ENCODE measurements at regions not wholly inside any gene's neighbourhood (a gene's known extent, or its start where the extent isn't known, plus 50 kb on each side); places are given as distances from the start of the nearest gene placed in this dataset.
"Not testable (repeated sequence)": the region's sequence is repeated elsewhere in the genome, so short reads cannot be mapped to it uniquely, and the experiment has no call there.

DNA sequence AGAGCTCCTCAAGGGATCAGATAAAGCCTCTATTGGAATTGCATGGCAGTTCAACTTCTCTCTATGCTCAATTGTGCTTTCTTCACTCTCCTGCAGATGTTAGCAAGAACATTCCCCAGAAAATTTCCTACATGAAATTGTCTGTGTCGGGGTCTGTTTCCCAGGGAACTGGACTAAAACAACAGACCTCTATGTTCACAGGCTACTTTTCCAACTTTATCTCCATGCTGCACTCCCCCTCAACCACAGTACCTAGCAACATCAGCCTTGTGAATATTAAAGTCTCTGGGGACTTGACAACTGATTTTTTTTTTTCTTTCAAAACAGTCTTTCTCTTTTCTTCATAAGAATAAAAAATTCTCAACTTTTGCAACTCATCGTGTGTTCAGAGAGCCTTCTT is 1470.8 kb upstream of the ADGRL3 start:
- TF ChIP-seq, protein P1, sequence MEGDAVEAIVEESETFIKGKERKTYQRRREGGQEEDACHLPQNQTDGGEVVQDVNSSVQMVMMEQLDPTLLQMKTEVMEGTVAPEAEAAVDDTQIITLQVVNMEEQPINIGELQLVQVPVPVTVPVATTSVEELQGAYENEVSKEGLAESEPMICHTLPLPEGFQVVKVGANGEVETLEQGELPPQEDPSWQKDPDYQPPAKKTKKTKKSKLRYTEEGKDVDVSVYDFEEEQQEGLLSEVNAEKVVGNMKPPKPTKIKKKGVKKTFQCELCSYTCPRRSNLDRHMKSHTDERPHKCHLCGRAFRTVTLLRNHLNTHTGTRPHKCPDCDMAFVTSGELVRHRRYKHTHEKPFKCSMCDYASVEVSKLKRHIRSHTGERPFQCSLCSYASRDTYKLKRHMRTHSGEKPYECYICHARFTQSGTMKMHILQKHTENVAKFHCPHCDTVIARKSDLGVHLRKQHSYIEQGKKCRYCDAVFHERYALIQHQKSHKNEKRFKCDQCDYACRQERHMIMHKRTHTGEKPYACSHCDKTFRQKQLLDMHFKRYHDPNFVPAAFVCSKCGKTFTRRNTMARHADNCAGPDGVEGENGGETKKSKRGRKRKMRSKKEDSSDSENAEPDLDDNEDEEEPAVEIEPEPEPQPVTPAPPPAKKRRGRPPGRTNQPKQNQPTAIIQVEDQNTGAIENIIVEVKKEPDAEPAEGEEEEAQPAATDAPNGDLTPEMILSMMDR (IDR thresholded peaks at IDR 0.05; ENCODE audit: insufficient read depth, low read length, missing control alignments) = no peak
- H3K4me3 ChIP-seq (ENCODE audit: low read depth, low read length) = no peak overlapping the region
- POLR2A ChIA-PET = no interaction called here
- CTCF ChIA-PET = no interaction called here
- DNase-seq (ENCODE audit: low read depth, low spot score) = no peak

DNA sequence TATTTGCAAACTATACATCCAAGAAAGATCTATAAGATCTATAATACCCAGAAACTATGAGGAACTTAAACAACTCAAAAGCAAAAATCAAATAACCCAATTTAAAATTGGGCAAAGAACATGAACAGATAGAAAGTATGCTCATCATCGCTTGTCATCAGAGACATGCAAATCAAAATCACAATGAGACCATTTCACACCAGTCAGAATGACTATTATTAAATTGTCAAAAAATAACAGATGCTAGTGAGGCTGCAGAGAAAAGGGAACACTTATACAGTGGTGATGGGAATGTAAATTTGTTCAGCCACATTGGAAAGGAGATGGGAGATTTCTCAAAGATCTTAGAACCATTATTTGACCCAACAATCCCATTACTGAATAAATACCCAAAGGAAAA is 1451.7 kb upstream of the ADGRL3 start:
- H3K4me3 ChIP-seq (ENCODE audit: low read depth, low read length) = no peak overlapping the region
- ChIA-PET POLR2A (no interaction called here), CTCF (no interaction called here)
- TF ChIP-seq, protein P1 (IDR thresholded peaks at IDR 0.05; ENCODE audit: insufficient read depth, low read length, missing control alignments) = no peak
- no peak for DNase-seq (ENCODE audit: low read depth, low spot score)

DNA sequence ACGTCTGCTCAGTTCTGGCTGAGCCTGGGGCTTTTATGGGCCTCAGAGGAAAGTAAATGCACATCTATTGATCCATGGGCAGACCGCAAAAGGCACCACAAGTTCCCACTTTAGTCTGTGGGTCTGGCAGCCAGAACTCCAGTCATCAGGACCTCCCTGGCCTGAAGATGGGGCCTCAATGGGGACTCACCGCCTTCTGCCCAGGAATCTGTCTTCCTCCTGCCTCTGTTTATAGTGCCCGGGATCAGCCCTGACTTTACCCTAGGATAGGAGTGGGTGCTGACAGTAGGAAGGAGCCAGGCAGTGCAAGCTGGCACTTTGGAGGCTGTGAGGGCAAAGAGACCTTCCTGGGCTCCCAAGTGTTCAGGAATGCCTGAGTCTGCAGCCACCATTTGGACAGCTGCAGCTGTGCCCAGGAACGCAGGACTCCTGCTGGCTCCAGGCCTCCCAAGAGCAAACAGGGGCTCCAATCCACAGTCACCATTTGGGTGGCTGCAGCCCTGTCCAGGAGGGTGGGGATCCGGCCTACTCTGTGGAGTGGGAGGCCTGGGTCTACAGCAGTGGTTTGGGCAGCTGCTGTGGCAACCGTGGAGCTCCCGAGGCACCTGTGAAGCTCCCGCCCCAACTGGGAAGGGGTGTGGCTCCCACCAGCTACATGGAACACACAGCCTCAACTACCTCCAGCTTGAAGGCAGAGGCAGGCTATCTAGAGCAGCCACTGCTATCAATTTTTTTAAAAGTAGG is 1440.9 kb upstream of the ADGRL3 start:
- TF ChIP-seq, protein P1 (IDR thresholded peaks at IDR 0.05; ENCODE audit: insufficient read depth, low read length, missing control alignments) = no peak
- ChIA-PET POLR2A (no interaction called here), CTCF (no interaction called here)
- no peak for DNase-seq (ENCODE audit: low read depth, low spot score)
- no peak overlapping the region for H3K4me3 ChIP-seq (ENCODE audit: low read depth, low read length)

DNA sequence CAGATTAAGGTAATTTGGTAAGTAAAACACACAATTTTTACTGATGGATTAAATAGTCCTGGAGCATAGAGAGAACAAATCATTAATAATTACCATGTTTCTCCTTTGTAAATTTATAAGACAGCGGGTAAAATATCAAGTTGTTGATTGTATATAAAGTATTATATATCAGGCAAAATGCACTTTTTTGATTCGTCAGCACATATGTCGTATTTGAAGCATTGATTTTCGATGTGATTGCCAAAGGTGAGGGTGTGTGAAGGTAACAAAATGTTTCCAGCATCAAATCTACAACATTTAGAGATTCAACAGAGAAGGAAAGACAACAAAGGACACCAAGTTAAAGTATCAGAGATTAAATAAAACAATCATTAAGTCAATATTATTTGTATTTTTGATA is 1437.8 kb upstream of the ADGRL3 start:
- TF ChIP-seq, protein P1 (IDR thresholded peaks at IDR 0.05; ENCODE audit: insufficient read depth, low read length, missing control alignments) = no peak
- POLR2A ChIA-PET = no interaction called here
- no peak for DNase-seq (ENCODE audit: low read depth, low spot score)
- H3K4me3 ChIP-seq (ENCODE audit: low read depth, low read length) = no peak overlapping the region
- CTCF ChIA-PET = no interaction called here

DNA sequence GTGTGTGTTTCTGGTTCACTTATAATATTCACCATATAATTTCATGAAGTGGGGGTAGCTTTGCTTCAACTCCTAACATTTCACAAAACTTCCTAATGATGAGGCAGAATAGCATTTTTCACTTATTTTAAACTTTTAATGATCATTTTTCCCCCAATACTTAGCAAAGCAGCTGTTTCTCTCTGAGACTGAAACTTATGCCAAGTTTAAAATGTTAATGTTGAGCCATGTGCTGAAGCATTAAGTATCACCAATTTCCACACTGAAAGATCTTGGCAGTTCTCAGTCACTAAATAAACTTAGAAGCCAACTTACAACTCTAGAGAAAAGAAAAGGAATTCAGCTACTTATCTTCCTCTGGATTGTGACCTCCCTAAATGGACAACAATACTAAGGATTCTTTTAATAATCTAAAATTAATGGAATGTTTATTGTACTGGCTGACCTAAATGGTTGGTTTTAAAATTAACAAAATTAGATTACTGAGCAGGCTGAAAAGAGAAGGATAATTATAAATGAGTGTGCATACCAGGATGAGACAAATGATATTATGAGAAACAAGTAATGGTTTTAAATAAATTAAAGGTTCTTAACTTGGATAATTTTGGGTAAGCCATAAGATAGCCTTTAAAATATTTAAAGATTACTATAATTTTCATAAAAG is 1429.4 kb upstream of the ADGRL3 start:
- CTCF ChIA-PET = no interaction called here
- TF ChIP-seq, protein P1 (IDR thresholded peaks at IDR 0.05; ENCODE audit: insufficient read depth, low read length, missing control alignments) = no peak
- DNase-seq (ENCODE audit: low read depth, low spot score) = no peak
- POLR2A ChIA-PET = no interaction called here
- H3K4me3 ChIP-seq (ENCODE audit: low read depth, low read length) = no peak overlapping the region

DNA sequence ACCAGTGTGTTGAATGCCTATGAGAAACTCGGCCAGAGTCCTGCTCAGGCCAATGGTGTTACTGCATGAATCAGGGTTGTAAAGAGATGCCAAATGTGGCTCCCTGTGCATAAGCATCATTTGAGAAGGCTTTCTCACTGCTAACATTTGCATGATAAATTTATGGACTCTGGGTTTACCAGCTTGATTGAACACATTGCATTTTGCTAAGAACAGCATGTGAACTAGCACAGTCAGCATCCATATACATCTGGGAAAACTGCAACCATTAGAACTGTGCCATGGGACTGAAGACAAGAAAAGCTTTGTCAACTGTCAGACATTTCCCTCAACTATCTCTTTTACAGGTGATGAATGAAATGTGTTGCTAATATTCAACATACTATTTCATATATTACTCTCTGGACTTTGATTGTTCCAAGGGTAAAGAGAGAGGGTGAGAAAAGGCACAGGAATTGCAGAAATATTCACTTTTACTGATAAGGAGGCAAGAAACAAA is 1427.4 kb upstream of the ADGRL3 start:
- TF ChIP-seq, protein P1 (IDR thresholded peaks at IDR 0.05; ENCODE audit: insufficient read depth, low read length, missing control alignments) = no peak
- no peak for DNase-seq (ENCODE audit: low read depth, low spot score)
- POLR2A ChIA-PET = no interaction called here
- CTCF ChIA-PET = no interaction called here
- no peak overlapping the region for H3K4me3 ChIP-seq (ENCODE audit: low read depth, low read length)

DNA sequence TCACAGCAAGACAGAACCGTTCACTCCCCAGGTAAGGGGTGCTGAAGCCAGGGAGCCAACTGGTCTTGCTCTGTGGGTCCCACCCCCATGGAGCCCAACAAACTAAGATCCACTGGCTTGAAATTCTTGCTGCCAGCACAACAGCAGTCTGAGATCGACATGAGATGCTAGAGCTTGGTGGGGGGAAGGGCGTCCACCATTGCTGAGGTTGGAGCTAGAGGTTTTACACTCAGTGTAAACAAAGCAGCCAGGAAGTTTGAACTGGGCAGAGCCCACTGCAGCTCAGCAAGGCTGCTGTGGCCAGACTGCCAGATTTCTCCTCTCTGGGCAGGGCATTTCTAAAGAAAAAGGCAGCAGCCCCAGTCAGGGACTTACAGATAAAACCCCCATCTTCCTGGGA is 1419.9 kb upstream of the ADGRL3 start:
- DNase-seq (ENCODE audit: low read depth, low spot score); CTCF ChIA-PET; H3K4me3 ChIP-seq (ENCODE audit: low read depth, low read length); POLR2A ChIA-PET: not testable (repeated sequence)
